H9 (cell line): ENCODE measurements at regions not wholly inside any gene's neighbourhood (a gene's known extent, or its start where the extent isn't known, plus 50 kb on each side); places are given as distances from the start of the nearest gene placed in this dataset.

Experiments
- DNase-seq: peaks from one replicate; pipeline ENCODE4 v3.0.0-alpha.2; 2017
- H2AFZ ChIP-seq: one replicate; pipeline ENCODE4 v1.6.1; 2013; ENCODE audit warnings: mild to moderate bottlenecking, low read length, control low read depth, moderate library complexity
- H2AK5ac ChIP-seq: 2 replicates; pipeline ENCODE4 v1.6.1; 2013; ENCODE audit warnings: low read length, control low read depth, mixed read lengths; ENCODE audit not compliant: insufficient read length
- H2BK120ac ChIP-seq: one replicate; pipeline ENCODE4 v1.6.1; 2013; ENCODE audit warnings: low read depth, mild to moderate bottlenecking, low read length, control low read depth, inconsistent platforms; ENCODE audit not compliant: poor library complexity, severe bottlenecking
- H2BK12ac ChIP-seq: 2 replicates; pipeline ENCODE4 v1.6.1; 2013; ENCODE audit warnings: low read length, control low read depth, mixed read lengths, low read depth; ENCODE audit not compliant: insufficient read length
- H2BK15ac ChIP-seq: 2 replicates; pipeline ENCODE4 v1.6.1; 2013; ENCODE audit warnings: low read depth, low read length, control low read depth
- H2BK20ac ChIP-seq: one replicate; pipeline ENCODE4 v1.6.1; 2013; ENCODE audit warnings: low read depth, mild to moderate bottlenecking, low read length, control low read depth, inconsistent platforms; ENCODE audit not compliant: poor library complexity, severe bottlenecking
- H2BK5ac ChIP-seq: 2 replicates; pipeline ENCODE4 v1.6.1; 2013; ENCODE audit warnings: low read length, control low read depth, mixed read lengths; ENCODE audit not compliant: insufficient read length
- H3K14ac ChIP-seq: 2 replicates; pipeline ENCODE4 v1.6.1; 2013; ENCODE audit warnings: low read length, control low read depth; ENCODE audit not compliant: insufficient read depth
- H3K18ac ChIP-seq: 2 replicates; pipeline ENCODE4 v1.6.1; 2013; ENCODE audit warnings: low read depth, mild to moderate bottlenecking, mixed read lengths, low read length, control low read depth; ENCODE audit not compliant: insufficient read length
- H3K23ac ChIP-seq: 2 replicates; pipeline ENCODE4 v1.6.1; 2013; ENCODE audit warnings: low read length, control low read depth, mixed read lengths, low read depth; ENCODE audit not compliant: insufficient read length
- H3K23me2 ChIP-seq: 2 replicates; pipeline ENCODE4 v1.6.1; 2013; ENCODE audit warnings: low read depth, mild to moderate bottlenecking, mixed read lengths, low read length, control low read depth; ENCODE audit not compliant: insufficient read length, poor library complexity, severe bottlenecking
- H3K27ac ChIP-seq: 2 replicates; pipeline ENCODE4 v1.5.1; 2013; ENCODE audit warnings: low read length, control low read depth, mixed read lengths, low read depth; ENCODE audit not compliant: insufficient read length
- H3K27me3 ChIP-seq: 2 replicates; pipeline ENCODE4 v1.6.1; 2013; ENCODE audit warnings: low read length, control low read depth, inconsistent platforms; ENCODE audit not compliant: insufficient read depth
- H3K4ac ChIP-seq: 2 replicates; pipeline ENCODE4 v1.6.1; 2013; ENCODE audit warnings: low read depth, mild to moderate bottlenecking, control low read depth, inconsistent platforms, low read length, moderate library complexity
- H3K4me1 ChIP-seq: 2 replicates; pipeline ENCODE4 v1.6.1; 2013; ENCODE audit warnings: low read length, control low read depth, inconsistent platforms; ENCODE audit not compliant: insufficient read depth
- H3K4me2 ChIP-seq: 2 replicates; pipeline ENCODE4 v1.6.1; 2013; ENCODE audit warnings: low read length, control low read depth, mixed read lengths; ENCODE audit not compliant: insufficient read length, insufficient read depth
- H3K56ac ChIP-seq: 2 replicates; pipeline ENCODE4 v1.6.1; 2013; ENCODE audit warnings: low read depth, mild to moderate bottlenecking, mixed read lengths, low read length, control low read depth; ENCODE audit not compliant: insufficient read length
- H3K79me1 ChIP-seq: 2 replicates; pipeline ENCODE4 v1.6.1; 2013; ENCODE audit warnings: low read depth, mild to moderate bottlenecking, moderate library complexity, low read length, control low read depth, inconsistent platforms; ENCODE audit not compliant: insufficient read depth, poor library complexity, severe bottlenecking
- H3K79me2 ChIP-seq: 2 replicates; pipeline ENCODE4 v1.6.1; 2013; ENCODE audit warnings: low read length, control low read depth, inconsistent platforms; ENCODE audit not compliant: insufficient read depth
- H3K9ac ChIP-seq: 2 replicates; pipeline ENCODE4 v1.6.1; 2013; ENCODE audit warnings: low read length, control low read depth, mixed read lengths; ENCODE audit not compliant: insufficient read length; ENCODE audit errors: extremely low read depth
- H3K9me3 ChIP-seq: one replicate; pipeline ENCODE4 v1.6.1; 2013; ENCODE audit warnings: low read depth, low read length, inconsistent platforms; ENCODE audit not compliant: control insufficient read depth
- H3T11ph ChIP-seq: one replicate; pipeline ENCODE4 v1.6.1; 2013; ENCODE audit warnings: mild to moderate bottlenecking, low read length, control low read depth, inconsistent platforms
- H4K20me1 ChIP-seq: one replicate; pipeline ENCODE4 v1.6.1; 2013; ENCODE audit not compliant: control insufficient read depth, insufficient read length, insufficient read depth
- H4K5ac ChIP-seq: 2 replicates; pipeline ENCODE4 v1.6.1; 2013; ENCODE audit warnings: low read depth, mild to moderate bottlenecking, mixed read lengths, low read length, control low read depth; ENCODE audit not compliant: insufficient read length
- H4K8ac ChIP-seq: replicated peaks from 2 replicates; pipeline ENCODE4 v1.6.1; 2013; ENCODE audit warnings: low read length, control low read depth, mixed read lengths, low read depth; ENCODE audit not compliant: insufficient read length
- H4K91ac ChIP-seq: 2 replicates; pipeline ENCODE4 v1.6.1; 2013; ENCODE audit warnings: low read depth, mild to moderate bottlenecking, moderate library complexity, mixed read lengths, low read length, control low read depth; ENCODE audit not compliant: insufficient read length
- H3K27ac Mint-ChIP-seq, 3 experiments: 2 replicates in 2 of 3; 3 replicates in 1 of 3; pipeline ENCODE4 v1.8.0; 2020 to 2021; ENCODE audit warnings: mixed read lengths in 3 of 3, mild to moderate bottlenecking in 1 of 3, moderate library complexity in 1 of 3
- H3K27me3 Mint-ChIP-seq: 2 replicates; pipeline ENCODE4 v1.8.0; 2021; ENCODE audit warnings: low read depth, mild to moderate bottlenecking, moderate library complexity, mixed read lengths
- H3K36me3 Mint-ChIP-seq, 3 experiments: 2 replicates in 2 of 3; 3 replicates in 1 of 3; pipeline ENCODE4 v1.8.0; 2020 to 2021; ENCODE audit warnings: low read depth in 3 of 3, mixed read lengths in 3 of 3; ENCODE audit not compliant: insufficient read depth in 1 of 3
- H3K4me1 Mint-ChIP-seq, 2 experiments: 2 replicates each; pipeline ENCODE4 v1.8.0; 2020; ENCODE audit warnings: mixed read lengths in 2 of 2
- H3K4me3 Mint-ChIP-seq, 2 experiments: 2 replicates in 1 of 2; 3 replicates in 1 of 2; pipeline ENCODE4 v1.8.0; 2020 to 2021; ENCODE audit warnings: mild to moderate bottlenecking in 2 of 2, mixed read lengths in 2 of 2, moderate library complexity in 1 of 2
- H3K9me3 Mint-ChIP-seq, 2 experiments: 2 replicates in 1 of 2; 3 replicates in 1 of 2; pipeline ENCODE4 v1.8.0; 2020; ENCODE audit warnings: mild to moderate bottlenecking in 2 of 2, mixed read lengths in 2 of 2, moderate library complexity in 1 of 2
- CTCF ChIP-seq: fragments of 200-600 bp; sonication (generic); conservative IDR thresholded peaks from 3 replicates; pipeline ENCODE4 v1.8.0; 2021; ENCODE audit warnings: antibody characterized with exemption, mild to moderate bottlenecking

DNA sequence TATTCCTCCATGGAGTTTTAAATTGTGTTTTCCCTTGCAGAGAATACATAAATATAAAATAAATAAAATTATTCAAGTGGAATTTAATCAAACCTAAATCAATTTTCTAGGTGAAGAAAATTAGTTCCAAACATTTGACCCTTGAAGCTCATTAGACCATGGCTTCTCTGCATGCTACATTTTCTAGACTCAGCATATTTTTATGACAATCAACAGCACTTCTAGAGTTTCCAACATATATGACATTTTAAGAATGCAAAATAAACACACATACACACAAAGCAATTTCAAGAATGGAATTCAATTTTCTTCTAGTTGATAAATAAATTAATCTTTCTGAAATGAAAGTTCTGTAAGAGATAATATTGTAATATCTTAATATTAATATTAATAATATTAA lies 1083.9 kb upstream of the INTU start:
- Histone ChIP-seq H3K4me2 (no peak overlapping the region), H4K20me1 (no peaks in the 10 kb centered on the region), H4K91ac (no peak overlapping the region), H3T11ph (no peak overlapping the region), H3K79me2 (no peaks in the 10 kb centered on the region), H3K23ac (no peak overlapping the region), H4K5ac (no peak overlapping the region), H2AK5ac (no peak overlapping the region), H3K23me2 (no peaks in the 10 kb centered on the region), H3K9ac (no peak overlapping the region), H2BK5ac (no peak overlapping the region), H2BK20ac (no peak overlapping the region), H3K79me1 (no peaks in the 10 kb centered on the region), H2BK12ac (no peak overlapping the region), H3K56ac (no peak overlapping the region), H4K8ac (no peak overlapping the region), H3K14ac (no peak overlapping the region), H3K4ac (no peak overlapping the region), H2BK120ac (no peak overlapping the region), H3K4me1 (no peaks in the 10 kb centered on the region), H2AFZ (no peak overlapping the region), H2BK15ac (no peak overlapping the region), H3K27me3 (no peaks in the 10 kb centered on the region), H3K27ac (no peak overlapping the region), H3K9me3 (no peaks in the 10 kb centered on the region), H3K18ac (no peak overlapping the region)
- TF ChIP-seq CTCF, result no peak
- Mint-ChIP-seq H3K27me3 (no peaks in the 10 kb centered on the region), H3K27ac (no peak overlapping the region), H3K36me3 (no peaks in the 10 kb centered on the region), H3K9me3 (no peaks in the 10 kb centered on the region), H3K4me1 (no peaks in the 10 kb centered on the region), H3K4me3 (no peak overlapping the region)
- DNase-seq, result no peak
